GM12878 (cell line): ENCODE measurements at regions not wholly inside any gene's neighbourhood (a gene's known extent, or its start where the extent isn't known, plus 50 kb on each side); places are given as distances from the start of the nearest gene placed in this dataset.

Experiments used
- ATAC-seq: fragments of 200-7000 bp; cut with Tn5 transposase; 3 replicates; pipeline ENCODE4 v1.9.1; 2020; ENCODE audit warnings: mild to moderate bottlenecking, moderate library complexity
- BruUV-seq: library from RNA; stranded (reverse); fragments of 400-500 nt; replicated peaks from 2 replicates; lab custom pipeline; 2021; lab: Mats Ljungman, UMichigan
- CTCF ChIA-PET: fragments of 300-600 bp; sonication (Branson Sonifier 250); formaldehyde crosslinking; extraction: SDS; loops from one replicate; lab custom pipeline; 2021; ENCODE audit warnings: inconsistent platforms; lab: Yijun Ruan, JAX
- POLR2A ChIA-PET: fragments of 350-600 bp; formaldehyde crosslinking; extraction: SDS; loops from one replicate; lab custom pipeline; 2021; ENCODE audit warnings: inconsistent platforms; lab: Charles Lee
- RAD21 ChIA-PET: fragments of 300-600 bp; sonication (Branson Sonifier 250); formaldehyde crosslinking; loops from one replicate; lab custom pipeline; 2023; ENCODE audit warnings: antibody characterized with exemption; ENCODE audit not compliant: unreplicated experiment; lab: Charles Lee
- SMC1A ChIA-PET: fragments of 300-600 bp; sonication (Branson Sonifier 250); formaldehyde crosslinking; loops from one replicate; lab custom pipeline; 2023; ENCODE audit not compliant: unreplicated experiment, uncharacterized antibody; lab: Charles Lee
- DNase-seq: peaks from one replicate; pipeline ENCODE4 v3.0.0-alpha.2; 2011; ENCODE audit warnings: low read depth, low spot score
- FAIRE-seq: peaks from 3 replicates; lab custom pipeline; 2011; peaks lifted over from hg19 to GRCh38; lab: Jason Lieb, UNC
- H2AFZ ChIP-seq: 2 replicates; pipeline ENCODE4 v1.6.0; 2011; ENCODE audit warnings: low read depth, low read length, control low read depth; ENCODE audit not compliant: control insufficient read depth
- H3K27ac ChIP-seq: 2 replicates; pipeline ENCODE4 v1.5.1; 2011; ENCODE audit warnings: control low read depth; ENCODE audit not compliant: control insufficient read depth, insufficient read depth
- H3K27me3 ChIP-seq, 2 experiments: replicated peaks in 1 of 2; 2 replicates each; pipeline versions ENCODE4 v1.6.0 to v1.6.1; 2011; ENCODE audit warnings: low read length in 1 of 2; ENCODE audit not compliant: control insufficient read depth in 2 of 2, insufficient read depth in 2 of 2
- H3K36me3 ChIP-seq, 2 experiments: 2 replicates each; pipeline ENCODE4 v1.5.1; 2011; ENCODE audit warnings: low read length in 1 of 2; ENCODE audit not compliant: control insufficient read depth in 2 of 2, insufficient read depth in 2 of 2
- H3K4me1 ChIP-seq: 2 replicates; pipeline ENCODE4 v1.6.1; 2011; ENCODE audit warnings: mild to moderate bottlenecking, low read length, moderate library complexity, mixed read lengths; ENCODE audit not compliant: control insufficient read depth, insufficient read depth
- H3K4me2 ChIP-seq: 2 replicates; pipeline ENCODE4 v1.6.0; 2011; ENCODE audit warnings: control low read depth; ENCODE audit not compliant: control insufficient read depth, insufficient read depth
- H3K4me3 ChIP-seq: fragments of 200-600 bp; sonication (generic); 2 replicates; pipeline ENCODE4 v1.5.1; 2016
- H3K79me2 ChIP-seq: 2 replicates; pipeline ENCODE4 v1.6.0; 2011; ENCODE audit warnings: low read length; ENCODE audit not compliant: control insufficient read depth, insufficient read depth
- H3K9ac ChIP-seq: 2 replicates; pipeline ENCODE4 v1.8.0; 2011; ENCODE audit warnings: low read length, control low read depth, mixed read lengths; ENCODE audit not compliant: control insufficient read depth, insufficient read depth
- H3K9me3 ChIP-seq: replicated peaks from 3 replicates; pipeline ENCODE4 v1.5.1; 2011; ENCODE audit warnings: mild to moderate bottlenecking, low read length; ENCODE audit not compliant: control insufficient read depth, insufficient read depth
- H4K20me1 ChIP-seq: 2 replicates; pipeline ENCODE4 v1.6.0; 2011; ENCODE audit not compliant: control insufficient read depth, insufficient read depth
- BACH1 ChIP-seq: fragments of 450-650 bp; IDR thresholded peaks from 2 replicates; pipeline ENCODE4 v1.6.1; 2017; ENCODE audit warnings: mild to moderate bottlenecking, borderline replicate concordance
- BMI1 ChIP-seq: fragments of 450-650 bp; IDR thresholded peaks from 2 replicates; pipeline ENCODE4 v1.6.1; 2016; ENCODE audit warnings: mild to moderate bottlenecking, moderate library complexity, borderline replicate concordance
- DPF2 ChIP-seq: fragments of 450-650 bp; IDR thresholded peaks from 2 replicates; pipeline ENCODE4 v1.6.1; 2017; ENCODE audit warnings: mild to moderate bottlenecking
- GABPA ChIP-seq: IDR thresholded peaks from 2 replicates; pipeline ENCODE4 v1.6.1; 2014; ENCODE audit warnings: antibody characterized with exemption, low read depth, mild to moderate bottlenecking, inconsistent platforms
- IRF4 ChIP-seq: IDR thresholded peaks from 2 replicates; pipeline ENCODE4 v1.6.1; 2011; ENCODE audit warnings: low read depth, low read length
- JUNB ChIP-seq: IDR thresholded peaks from 2 replicates; pipeline ENCODE4 v1.6.1; 2016; ENCODE audit warnings: antibody characterized with exemption, mild to moderate bottlenecking
- MEF2B ChIP-seq: fragments of 450-650 bp; IDR thresholded peaks from 2 replicates; pipeline ENCODE4 v1.6.1; 2018; ENCODE audit warnings: mild to moderate bottlenecking, moderate library complexity; ENCODE audit not compliant: partially characterized antibody, poor library complexity, severe bottlenecking
- MTA2 ChIP-seq: fragments of 450-650 bp; IDR thresholded peaks from 2 replicates; pipeline ENCODE4 v1.6.1; 2016; ENCODE audit warnings: low read depth, mild to moderate bottlenecking, moderate library complexity
- PAX5 ChIP-seq: IDR thresholded peaks from 2 replicates; pipeline ENCODE4 v1.6.1; 2011; ENCODE audit warnings: low read depth, low read length, borderline replicate concordance
- PKNOX1 ChIP-seq: fragments of 450-650 bp; IDR thresholded peaks from 2 replicates; pipeline ENCODE4 v1.6.1; 2016; ENCODE audit warnings: mild to moderate bottlenecking
- PML ChIP-seq: IDR thresholded peaks from 2 replicates; pipeline ENCODE4 v1.6.1; 2012; ENCODE audit warnings: low read length, inconsistent platforms
- RELB ChIP-seq: fragments of 450-650 bp; IDR thresholded peaks from 2 replicates; pipeline ENCODE4 v1.6.1; 2017; ENCODE audit warnings: low read depth, mild to moderate bottlenecking, moderate library complexity
- SIX5 ChIP-seq: IDR thresholded peaks from 2 replicates; pipeline ENCODE4 v1.6.1; 2011; ENCODE audit warnings: mild to moderate bottlenecking, low read depth, low read length, moderate library complexity; ENCODE audit not compliant: severe bottlenecking
- SMC3 ChIP-seq: IDR thresholded peaks from 2 replicates; pipeline ENCODE4 v1.6.1; 2011; ENCODE audit warnings: low read length, improper control_type of control experiment, borderline replicate concordance
- SREBF2 ChIP-seq: IDR thresholded peaks from 2 replicates; pipeline ENCODE4 v1.6.1; 2012; ENCODE audit warnings: mild to moderate bottlenecking, low read length
- TAF1 ChIP-seq: IDR thresholded peaks from 2 replicates; pipeline ENCODE4 v1.6.1; 2011; ENCODE audit warnings: mild to moderate bottlenecking, low read depth, low read length, borderline replicate concordance
- TCF3 ChIP-seq: IDR thresholded peaks from 2 replicates; pipeline ENCODE4 v1.6.1; 2012; ENCODE audit warnings: low read depth, mild to moderate bottlenecking, low read length, borderline replicate concordance; ENCODE audit not compliant: insufficient read depth
- ZBED1 ChIP-seq: IDR thresholded peaks from 2 replicates; pipeline ENCODE4 v1.6.1; 2016; ENCODE audit warnings: borderline replicate concordance
- ZNF687 ChIP-seq: fragments of 450-650 bp; IDR thresholded peaks from 2 replicates; pipeline ENCODE4 v1.6.1; 2017; ENCODE audit warnings: mild to moderate bottlenecking, moderate library complexity
- WGBS: methylation state at CpG from one replicate; pipeline ENCODE4 v1.1.6; 2016; ENCODE audit warnings: low lambda C conversion rate; ENCODE audit not compliant: insufficient replicate concordance, insufficient coverage; ENCODE audit errors: missing lambda C conversion rate; 5-methylcytosine and 5-hydroxymethylcytosine counted together
- in situ Hi-C: fragments of 300-500 bp; cut with MboI; formaldehyde crosslinking; loops from 9 replicates; pipeline ENCODE4 v1.14.3; 2018; ENCODE audit warnings: mixed read lengths
- intact Hi-C: fragments of 100-400 bp; cut with micrococcal nuclease; formaldehyde crosslinking; loops from one replicate; pipeline ENCODE4 v1.14.2; 2022; ENCODE audit not compliant: unreplicated experiment

- Histone ChIP-seq H3K4me3 (no peak overlapping the region), H3K27me3 (no peaks in the 10 kb centered on the region), H3K79me2 (no peaks in the 10 kb centered on the region), H2AFZ (no peak overlapping the region), H3K4me2 (no peak overlapping the region), H3K27ac (no peak overlapping the region), H3K9me3 (no peaks in the 10 kb centered on the region), H4K20me1 (no peaks in the 10 kb centered on the region), H3K4me1 (no peaks in the 10 kb centered on the region), H3K9ac (no peak overlapping the region), H3K36me3 (no peaks in the 10 kb centered on the region)
- intact Hi-C loops (no loop called here), in situ Hi-C loops (no loop called here)
- WGBS, result 0% methylated on average over 1 of the region's 1 CpG
- ChIA-PET RAD21 (no interaction called here), CTCF (no interaction called here), SMC1A (interaction anchor here (0.9 kb wide), 1 partner anchor 11 kb away, joined by 3 read pairs; no protein-coding TSS in a partner anchor), POLR2A (no interaction called here)
- no TSS peak for BruUV-seq
- no peak for FAIRE-seq
- DNase-seq, result no peak
- peak; percentile 53 for ATAC-seq
- TF ChIP-seq DPF2 (peak; percentile 82), RELB (0 out of 2 replicates have a peak, but pooled peaks have one; percentile 28), TCF3 (no peak), GABPA (no peak), SREBF2 (no peak), MTA2 (peak; percentile 96), PAX5 (no peak), IRF4 (no peak), ZBED1 (no peak), JUNB (peak; percentile 28), PML (no peak), TAF1 (no peak), SMC3 (no peak), SIX5 (no peak), ZNF687 (no peak), MEF2B (no peak), BACH1 (peak; percentile 25; the same call in 1 of the 2 replicates), PKNOX1 (peak; percentile 24; the same call in 1 of the 2 replicates), BMI1 (0 out of 2 replicates have a peak, but pooled peaks have one; percentile 46)
These were observed 478.5 kb upstream of the PCDH10 start for GRCh38 chr4:132670557-132670956.
